Activated T-cell treated with anti-CD3 and anti-CD28 coated beads for 24 hours (primary cell): ENCODE measurements at regions not wholly inside any gene's neighbourhood (a gene's known extent, or its start where the extent isn't known, plus 50 kb on each side); places are given as distances from the start of the nearest gene placed in this dataset.

ENCODE experiments used
- DNase-seq: peaks from one replicate; pipeline ENCODE4 v3.0.0-alpha.2; 2020; ENCODE audit warnings: low read depth

GRCh38 chr5:136538534-136538933, 173.2 kb upstream of the TRPC7 start:
- no peak for DNase-seq

- no peak for DNase-seq
These were observed 163.7 kb upstream of the TRPC7 start for GRCh38 chr5:136529081-136529480.

GRCh38 chr5:136528481-136529030, 163.2 kb upstream of the TRPC7 start:
- DNase-seq, result no peak

- DNase-seq, result no peak
These were observed 162.0 kb upstream of the TRPC7 start for GRCh38 chr5:136527311-136527710.

- no peak for DNase-seq
These were observed 161.4 kb upstream of the TRPC7 start for GRCh38 chr5:136526791-136527190.

GRCh38 chr5:136526021-136526420, 160.7 kb upstream of the TRPC7 start:
- no peak for DNase-seq

GRCh38 chr5:136525597-136525996, 160.3 kb upstream of the TRPC7 start:
- no peak for DNase-seq

- DNase-seq, result no peak
These were observed 157.0 kb upstream of the TRPC7 start for GRCh38 chr5:136522217-136522956.

- no peak for DNase-seq
These were observed 156.4 kb upstream of the TRPC7 start for GRCh38 chr5:136521696-136522095.

- no peak for DNase-seq
These were observed 153.5 kb upstream of the TRPC7 start for GRCh38 chr5:136518814-136519213.

- no peak for DNase-seq
These were observed 152.8 kb upstream of the TRPC7 start for GRCh38 chr5:136518174-136518573.

- no peak for DNase-seq
These were observed 152.4 kb upstream of the TRPC7 start for GRCh38 chr5:136517755-136518154.

- no peak for DNase-seq
These were observed 151.3 kb upstream of the TRPC7 start for GRCh38 chr5:136516637-136517036.

- no peak for DNase-seq
These were observed 148.1 kb upstream of the TRPC7 start for GRCh38 chr5:136513430-136513829.

- no peak for DNase-seq
These were observed 145.7 kb upstream of the TRPC7 start for GRCh38 chr5:136511046-136511445.

- no peak for DNase-seq
These were observed 145.1 kb upstream of the TRPC7 start for GRCh38 chr5:136510481-136510880.

GRCh38 chr5:136506131-136506530, 140.8 kb upstream of the TRPC7 start:
- no peak for DNase-seq

- no peak for DNase-seq
These were observed 135.8 kb upstream of the TRPC7 start for GRCh38 chr5:136501133-136501532.

- DNase-seq, result no peak
These were observed 127.2 kb upstream of the TRPC7 start for GRCh38 chr5:136492587-136492986.

GRCh38 chr5:136491806-136492205, 126.5 kb upstream of the TRPC7 start:
- DNase-seq, result no peak

GRCh38 chr5:136484808-136485325, 119.5 kb upstream of the TRPC7 start:
- DNase-seq, result no peak

GRCh38 chr5:136482206-136482605, 116.9 kb upstream of the TRPC7 start:
- no peak for DNase-seq

- DNase-seq, result no peak
These were observed 109.1 kb upstream of the TRPC7 start for GRCh38 chr5:136474466-136474865.

GRCh38 chr5:136467632-136468031, 102.3 kb upstream of the TRPC7 start:
- DNase-seq, result no peak
